IMR-90 (cell line): ENCODE measurements at regions not wholly inside any gene's neighbourhood (a gene's known extent, or its start where the extent isn't known, plus 50 kb on each side); places are given as distances from the start of the nearest gene placed in this dataset.

ENCODE experiments used
- ATAC-seq: fragments of 200-7000 bp; cut with Tn5 transposase; 2 replicates; pipeline ENCODE4 v1.9.1; 2020; ENCODE audit warnings: low read depth, mild to moderate bottlenecking, moderate library complexity
- BruUV-seq: library from RNA; stranded (reverse); fragments of 400-500 nt; replicated peaks from 2 replicates; lab custom pipeline; 2021; lab: Mats Ljungman, UMichigan
- CTCF ChIA-PET: fragments of 300-600 bp; formaldehyde crosslinking; extraction: SDS; loops from one replicate; lab custom pipeline; 2021; ENCODE audit warnings: antibody characterized with exemption; lab: Yijun Ruan, JAX
- POLR2A ChIA-PET: fragments of 300-600 bp; sonication (Branson Sonifier 250); formaldehyde crosslinking; loops from one replicate; lab custom pipeline; 2022; ENCODE audit warnings: antibody characterized with exemption; ENCODE audit not compliant: unreplicated experiment; lab: Charles Lee
- DNase-seq: peaks from one replicate; pipeline ENCODE4 v3.0.0; 2013
- H2AFZ ChIP-seq: replicated peaks from 2 replicates; pipeline ENCODE3; 2013; ENCODE audit warnings: low read length, mild to moderate bottlenecking; ENCODE audit not compliant: poor library complexity
- H2AK5ac ChIP-seq: 2 replicates; pipeline ENCODE4 v1.6.1; 2013; ENCODE audit warnings: low read depth, low read length, inconsistent platforms
- H2AK9ac ChIP-seq: replicated peaks from 2 replicates; pipeline ENCODE3; 2013; ENCODE audit warnings: mild to moderate bottlenecking, low read depth, low read length, moderate library complexity; ENCODE audit not compliant: poor library complexity
- H2BK120ac ChIP-seq: 2 replicates; pipeline ENCODE4 v1.6.1; 2013; ENCODE audit warnings: low read depth, low read length, inconsistent platforms
- H2BK15ac ChIP-seq: 3 replicates; pipeline ENCODE4 v1.6.1; 2013; ENCODE audit warnings: low read depth, low read length, inconsistent platforms
- H2BK20ac ChIP-seq: 2 replicates; pipeline ENCODE4 v1.6.1; 2013; ENCODE audit warnings: low read depth, mild to moderate bottlenecking, inconsistent platforms, low read length, moderate library complexity
- H2BK5ac ChIP-seq: 2 replicates; pipeline ENCODE4 v1.6.1; 2013; ENCODE audit warnings: mild to moderate bottlenecking, low read depth, low read length, inconsistent platforms; ENCODE audit not compliant: poor library complexity, severe bottlenecking
- H3K14ac ChIP-seq: replicated peaks from 2 replicates; pipeline ENCODE4 v1.6.1; 2013; ENCODE audit warnings: low read depth, low read length, inconsistent platforms
- H3K18ac ChIP-seq: 2 replicates; pipeline ENCODE4 v1.6.1; 2013; ENCODE audit warnings: low read depth, low read length, control low read depth
- H3K23ac ChIP-seq: 2 replicates; pipeline ENCODE4 v1.6.1; 2013; ENCODE audit warnings: low read depth, low read length, inconsistent platforms
- H3K27ac ChIP-seq: 2 replicates; pipeline ENCODE4 v1.5.1; 2013; ENCODE audit warnings: mild to moderate bottlenecking, control low read depth, low read length; ENCODE audit not compliant: insufficient read depth
- H3K27me3 ChIP-seq: 2 replicates; pipeline ENCODE4 v1.6.1; 2013; ENCODE audit warnings: low read length; ENCODE audit not compliant: control insufficient read depth, insufficient read depth
- H3K36me3 ChIP-seq: 2 replicates; pipeline ENCODE4 v1.6.1; 2013; ENCODE audit warnings: low read length, mixed read lengths; ENCODE audit not compliant: control insufficient read depth, insufficient read depth
- H3K4ac ChIP-seq: 2 replicates; pipeline ENCODE4 v1.6.1; 2013; ENCODE audit warnings: low read depth, low read length, inconsistent platforms
- H3K4me1 ChIP-seq: 2 replicates; pipeline ENCODE4 v1.6.1; 2013; ENCODE audit warnings: low read length, mixed read lengths; ENCODE audit not compliant: control insufficient read depth, insufficient read depth
- H3K4me2 ChIP-seq: 2 replicates; pipeline ENCODE4 v1.6.1; 2013; ENCODE audit warnings: low read depth, mild to moderate bottlenecking, control low read depth, low read length, moderate library complexity
- H3K4me3 ChIP-seq: 2 replicates; pipeline ENCODE4 v1.5.1; 2013; ENCODE audit warnings: low read depth, mild to moderate bottlenecking, control low read depth, low read length, moderate library complexity; ENCODE audit not compliant: insufficient read depth
- H3K56ac ChIP-seq: 2 replicates; pipeline ENCODE4 v1.6.1; 2013; ENCODE audit warnings: low read length, inconsistent platforms; ENCODE audit not compliant: insufficient read depth; ENCODE audit errors: extremely low read depth
- H3K79me1 ChIP-seq, 2 experiments: 2 replicates each; pipeline ENCODE4 v1.6.1; 2013; ENCODE audit warnings: low read length in 2 of 2, inconsistent platforms in 1 of 2, low read depth in 1 of 2
- H3K9ac ChIP-seq: 2 replicates; pipeline ENCODE4 v1.6.1; 2013; ENCODE audit warnings: low read depth, low read length, control low read depth
- H3K9me1 ChIP-seq: 2 replicates; pipeline ENCODE4 v1.6.1; 2013; ENCODE audit warnings: low read length, inconsistent platforms; ENCODE audit not compliant: insufficient read depth
- H3K9me3 ChIP-seq: 2 replicates; pipeline ENCODE4 v1.6.1; 2013; ENCODE audit warnings: low read length; ENCODE audit not compliant: control insufficient read depth, insufficient read depth
- H4K20me1 ChIP-seq: 2 replicates; pipeline ENCODE4 v1.6.1; 2013; ENCODE audit warnings: low read length, inconsistent platforms; ENCODE audit not compliant: insufficient read depth
- H4K5ac ChIP-seq: 2 replicates; pipeline ENCODE4 v1.6.1; 2013; ENCODE audit warnings: mild to moderate bottlenecking, low read depth, low read length, control low read depth
- H4K8ac ChIP-seq, 2 experiments: 2 replicates each; pipeline ENCODE4 v1.6.1; 2013; ENCODE audit warnings: low read depth in 2 of 2, low read length in 2 of 2, control low read depth in 1 of 2, inconsistent platforms in 1 of 2
- H4K91ac ChIP-seq: 2 replicates; pipeline ENCODE4 v1.6.1; 2013; ENCODE audit warnings: low read depth, low read length, inconsistent platforms; ENCODE audit not compliant: insufficient read depth
- CEBPB ChIP-seq: IDR thresholded peaks from 2 replicates; pipeline ENCODE4 v1.6.1; 2012; ENCODE audit warnings: low read depth, low read length, improper control_type of control experiment
- CTCF ChIP-seq: conservative IDR thresholded peaks from 2 replicates; pipeline ENCODE4 v1.5.1; 2012; ENCODE audit warnings: mild to moderate bottlenecking, low read depth, low read length, improper control_type of control experiment
- ELK1 ChIP-seq: fragments of 150-350 bp; IDR thresholded peaks from 2 replicates; pipeline ENCODE4 v1.6.1; 2016; ENCODE audit warnings: low read depth, mild to moderate bottlenecking, low read length, moderate library complexity, borderline replicate concordance
- FOS ChIP-seq: fragments of 150-350 bp; IDR thresholded peaks from 2 replicates; pipeline ENCODE4 v1.6.1; 2016; ENCODE audit warnings: low read depth, low read length
- MAFK ChIP-seq: IDR thresholded peaks from 2 replicates; pipeline ENCODE4 v1.6.1; 2012; ENCODE audit warnings: low read depth, low read length, improper control_type of control experiment
- MAZ ChIP-seq: IDR thresholded peaks from 2 replicates; pipeline ENCODE4 v1.6.1; 2012; ENCODE audit warnings: low read depth, mild to moderate bottlenecking, low read length, improper control_type of control experiment, moderate library complexity, borderline replicate concordance
- MXI1 ChIP-seq: IDR thresholded peaks from 2 replicates; pipeline ENCODE4 v1.6.1; 2012; ENCODE audit warnings: low read depth, mild to moderate bottlenecking, low read length, moderate library complexity, borderline replicate concordance
- POLR2A ChIP-seq: IDR thresholded peaks from 2 replicates; pipeline ENCODE4 v1.6.1; 2012; ENCODE audit warnings: mild to moderate bottlenecking, low read depth, low read length
- RAD21 ChIP-seq: IDR thresholded peaks from 2 replicates; pipeline ENCODE4 v1.6.1; 2012; ENCODE audit warnings: low read length, improper control_type of control experiment
- RCOR1 ChIP-seq: IDR thresholded peaks from 2 replicates; pipeline ENCODE4 v1.6.1; 2012; ENCODE audit warnings: mild to moderate bottlenecking, low read length, improper control_type of control experiment; ENCODE audit not compliant: insufficient replicate concordance
- RFX5 ChIP-seq: IDR thresholded peaks from 2 replicates; pipeline ENCODE4 v1.8.0; 2012; ENCODE audit warnings: low read depth, mild to moderate bottlenecking, low read length, moderate library complexity
- SMC3 ChIP-seq: fragments of 150-350 bp; IDR thresholded peaks from 2 replicates; pipeline ENCODE4 v1.6.1; 2016; ENCODE audit warnings: low read depth, mild to moderate bottlenecking, antibody characterized with exemption, low read length, moderate library complexity
- USF2 ChIP-seq: fragments of 150-350 bp; IDR thresholded peaks from 2 replicates; pipeline ENCODE4 v1.6.1; 2017; ENCODE audit warnings: mild to moderate bottlenecking, antibody characterized with exemption, low read length, low read depth
- WGBS, 2 experiments: methylation state at CpG; one replicate each; pipeline versions ENCODE4 v1.1.5 to v1.1.7; 2013; ENCODE audit warnings: missing lambda C conversion rate in 2 of 2; ENCODE audit not compliant: insufficient read length in 1 of 2; ENCODE audit errors: extremely low coverage in 2 of 2; 5-methylcytosine and 5-hydroxymethylcytosine counted together
- dilution Hi-C: fragments of 300-500 bp; cut with HindIII; formaldehyde crosslinking; loops from one replicate; pipeline ENCODE4 v1.14.3; 2018; ENCODE audit warnings: low sequenced_read_pairs; ENCODE audit not compliant: unreplicated experiment
- in situ Hi-C: fragments of 300-500 bp; cut with MboI; formaldehyde crosslinking; loops from 3 replicates; pipeline ENCODE4 v1.14.3; 2019; ENCODE audit warnings: low sequenced_read_pairs, inconsistent platforms, mixed read lengths
- intact Hi-C: fragments of 100-400 bp; cut with micrococcal nuclease; formaldehyde crosslinking; loops from 2 replicates; pipeline ENCODE4 v1.10.0; 2022

GRCh38 chr3:159763602-159764489 is 224.8 kb upstream of the IL12A start:
- WGBS, 2 experiments = 0% methylated on average over 13 of the region's 80 CpGs; no CpG with 5 or more reads in 1 of the 2 experiments
- Histone ChIP-seq H3K4me3 (peak overlapping the region; percentile 65), H3K27ac (peak overlapping the region; percentile 91), H2BK20ac (peak overlapping the region; percentile 48; the same call in 1 of the 2 replicates), H2BK15ac (peak overlapping the region; percentile 92; the same call in 2 of the 3 replicates), H3K4ac (peak overlapping the region; percentile 99), H3K27me3 (no peaks in the 10 kb centered on the region), H4K8ac (peak overlapping the region; percentile 68 to 95), H4K5ac (peak overlapping the region; percentile 61), H3K9me3 (no peaks in the 10 kb centered on the region), H2BK120ac (peak overlapping the region; percentile 99), H3K9ac (peak overlapping the region; percentile 91), H2AFZ (peak overlapping the region; percentile 87), H3K36me3 (no peaks in the 10 kb centered on the region; the same call in 1 of the 2 replicates), H3K56ac (peak overlapping the region; percentile 87), H2BK5ac (peak overlapping the region; percentile 98), H2AK9ac (peak overlapping the region; percentile 98), H4K20me1 (peaks cover 9% of the 10 kb centered on the region), H3K18ac (peak overlapping the region; percentile 53; the same call in 1 of the 2 replicates), H3K79me1 (peaks cover 10 to 51% of the 10 kb centered on the region in 2 experiments; a peak in 3 of 4 replicates), H2AK5ac (peak overlapping the region; percentile 91), H3K9me1 (peaks cover 14% of the 10 kb centered on the region), H3K14ac (peak overlapping the region; percentile 82), H3K23ac (peak overlapping the region; percentile 98), H3K4me2 (peak overlapping the region; percentile 68), H4K91ac (peak overlapping the region; percentile 92), H3K4me1 (peaks cover 14% of the 10 kb centered on the region)
- in situ Hi-C loops = no loop called here
- ChIA-PET POLR2A (interaction anchor here (0.6 to 0.8 kb wide), 3 partner anchors 49 to 496 kb away, joined by 3 to 4 read pairs (median 3); no protein-coding TSS in a partner anchor), CTCF (interaction anchor here (0.7 kb wide), 1 partner anchor 31 kb away, joined by 3 read pairs; no protein-coding TSS in a partner anchor)
- ATAC-seq (peak; percentile 68), DNase-seq (peak; percentile 84)
- intact Hi-C loops = loop anchor here (1.0 to 10.0 kb wide), 5 partner anchors 127 to 651 kb away; no protein-coding TSS in a partner anchor
- no TSS peak for BruUV-seq
- dilution Hi-C loops = no loop called here
- TF ChIP-seq ELK1 (no peak), MAZ (peak; percentile 64), FOS (no peak), CTCF (no peak), POLR2A (peak; percentile 74), RFX5 (no peak), RCOR1 (no peak), CEBPB (no peak), MAFK (no peak), SMC3 (no peak), USF2 (no peak), RAD21 (0 out of 2 replicates have a peak, but pooled peaks have one; percentile 10), MXI1 (no peak)
